OCI-M2 (cell line): ENCODE measurements at regions not wholly inside any gene's neighbourhood (a gene's known extent, or its start where the extent isn't known, plus 50 kb on each side); places are given as distances from the start of the nearest gene placed in this dataset.

Experiments used
- DNase-seq: peaks from one replicate; lab custom pipeline; 2025; ENCODE audit not compliant: unreplicated experiment; lab: John Stamatoyannopoulos, UW

DNA sequence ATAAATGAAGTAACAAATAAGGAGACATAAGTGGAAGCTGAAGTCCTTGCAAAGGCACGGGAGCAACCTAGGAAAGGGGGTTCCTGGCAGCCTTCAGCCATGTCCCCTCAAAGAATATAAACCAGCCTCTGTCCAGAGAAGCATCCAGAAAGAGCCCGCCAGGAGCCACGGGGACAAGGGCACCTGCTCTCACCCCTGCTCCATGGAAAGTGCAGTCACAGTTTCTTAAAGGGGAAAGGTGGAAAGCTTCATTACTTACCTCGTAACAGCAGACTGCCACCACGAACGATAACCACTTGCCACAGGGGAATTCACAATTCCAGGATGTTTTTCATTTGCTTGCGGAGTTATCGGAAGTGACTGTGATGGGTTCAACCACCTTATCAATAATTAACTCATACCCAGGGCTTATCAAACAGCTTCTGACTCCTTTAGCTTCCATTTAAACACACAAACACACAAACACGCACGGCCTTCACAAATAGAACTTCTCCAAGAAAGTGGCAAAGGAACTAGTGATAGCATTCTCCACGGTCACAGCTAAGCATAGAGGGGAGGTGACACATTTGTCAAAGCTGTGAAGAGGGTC is 134.2 kb upstream of the IGF1R start:
- no peak for DNase-seq

DNA sequence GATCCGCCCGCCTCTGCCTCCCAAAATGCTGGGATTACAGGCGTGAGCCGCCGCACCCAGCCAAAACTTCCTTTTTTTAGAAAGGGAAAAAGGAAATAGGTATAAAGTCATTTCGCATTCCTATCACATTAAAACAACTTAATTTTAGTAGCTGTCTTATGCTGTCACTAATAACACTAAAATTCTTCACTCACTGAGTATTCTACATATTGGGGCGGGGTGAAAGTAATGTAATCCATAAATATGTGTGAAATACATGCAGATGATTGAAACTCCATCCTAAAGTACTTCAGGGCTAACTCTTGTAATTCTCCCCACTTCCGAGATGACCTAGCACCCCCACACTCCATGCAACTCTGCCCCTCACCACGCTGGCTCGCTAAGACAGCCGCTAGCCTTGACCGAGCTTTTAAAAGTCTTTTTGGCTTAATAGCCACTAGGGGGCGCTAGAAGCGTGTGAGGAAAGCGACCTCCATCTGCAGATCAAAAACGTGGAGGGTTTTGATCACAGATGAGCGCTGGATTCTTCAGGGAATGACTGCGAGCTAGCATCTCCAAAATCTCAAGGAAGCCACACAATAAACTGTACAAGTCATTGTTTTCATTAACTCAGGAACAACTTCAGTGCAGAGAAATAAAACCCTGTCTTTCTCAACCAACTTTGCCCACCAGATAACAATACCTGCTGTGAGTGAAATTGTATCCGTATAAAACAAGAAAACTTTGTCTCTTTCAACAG is 129.3 kb upstream of the IGF1R start:
- DNase-seq, result peak; percentile 17

DNA sequence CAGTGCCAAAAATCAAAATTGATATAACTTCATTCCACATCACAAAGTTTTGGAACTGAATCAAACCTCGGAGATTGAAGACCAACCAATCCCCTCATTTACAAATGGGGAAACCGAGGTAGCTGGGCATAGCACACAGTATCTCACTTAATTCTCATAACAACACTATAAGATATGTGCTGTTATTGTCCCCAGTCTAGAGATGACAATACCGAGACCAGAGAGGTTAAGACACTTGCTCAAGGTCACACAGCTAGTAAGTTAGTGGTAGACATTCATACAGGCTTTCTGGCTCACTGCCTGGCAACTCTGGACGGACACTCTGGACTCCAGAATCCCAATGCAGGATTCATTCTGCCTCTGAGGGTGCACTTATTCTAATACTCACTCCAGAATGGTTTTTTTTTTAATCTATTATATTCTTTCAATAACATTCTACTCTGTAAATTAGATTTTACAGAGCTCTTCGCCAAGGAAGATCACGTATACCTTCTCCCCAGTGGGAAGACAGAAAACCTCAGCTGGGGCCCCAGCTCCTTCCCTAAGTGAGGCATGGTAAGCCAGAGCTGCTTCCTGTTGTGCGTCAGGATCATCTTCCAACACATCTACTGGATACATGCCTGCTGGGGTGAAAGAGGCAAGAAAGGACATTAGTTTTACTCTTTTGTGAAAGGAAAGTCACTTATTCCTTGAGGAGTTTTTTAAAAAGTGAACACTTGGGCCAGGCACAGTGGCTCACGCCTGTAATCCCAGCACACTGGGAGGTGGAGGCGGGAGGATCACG is 128.4 kb upstream of the IGF1R start:
- no peak for DNase-seq

DNA sequence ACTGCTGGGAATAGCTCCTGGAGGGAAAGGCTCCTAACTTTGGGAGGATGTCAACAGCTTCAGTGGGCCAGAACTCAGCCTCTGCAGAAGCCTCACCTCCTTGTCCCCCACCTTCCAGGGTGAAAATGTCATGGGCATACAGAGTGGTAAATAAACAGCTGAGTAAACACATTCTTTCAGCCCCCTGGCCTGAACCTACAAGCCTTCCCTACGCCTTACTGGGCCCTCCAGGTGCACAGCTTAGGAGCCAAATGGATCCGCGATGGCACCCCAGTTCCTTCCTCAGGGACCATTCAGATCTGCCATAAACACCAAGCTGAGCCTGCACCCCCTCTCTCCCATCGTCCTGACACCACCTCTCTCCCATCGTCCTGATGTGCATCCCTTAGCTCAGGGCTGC is 126.2 kb upstream of the IGF1R start:
- DNase-seq, result no peak

DNA sequence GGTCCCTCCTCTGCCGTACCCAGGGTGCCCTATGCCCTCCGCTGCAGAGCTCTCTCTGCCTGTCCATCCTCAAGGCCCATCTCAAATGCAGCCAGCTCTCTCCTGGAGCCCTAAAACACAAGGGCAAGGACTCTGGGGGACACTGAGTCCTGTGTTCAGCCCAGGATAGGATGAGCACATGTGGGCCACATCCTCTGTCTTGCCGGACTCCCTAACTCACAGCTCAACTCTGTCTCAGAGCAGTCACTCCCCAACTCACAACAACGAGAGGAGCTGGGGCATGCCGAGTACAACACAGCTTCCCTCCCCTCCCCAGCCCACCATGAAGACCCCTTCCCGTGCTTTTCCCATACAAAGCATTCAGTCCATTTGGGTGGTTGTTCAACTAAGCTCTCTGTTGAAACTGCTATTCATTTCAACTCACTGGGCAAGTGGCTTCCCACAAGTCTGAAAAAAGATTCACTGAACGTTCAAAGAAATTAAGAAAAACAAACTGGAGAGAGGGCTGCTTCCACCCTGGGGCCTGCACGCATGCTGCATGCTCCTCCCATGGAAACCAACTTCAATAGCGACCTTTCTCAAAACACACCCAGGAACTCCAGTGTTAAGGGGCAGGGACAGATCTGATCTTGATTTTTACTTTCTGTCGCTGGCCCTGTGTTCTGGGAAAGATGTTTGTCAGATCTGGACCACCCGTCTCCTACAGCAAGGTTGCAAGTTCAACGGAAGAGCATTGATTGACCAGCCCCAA is 124.3 kb upstream of the IGF1R start:
- no peak for DNase-seq

GRCh38 chr15:98524838-98525660 is 123.3 kb upstream of the IGF1R start:
- no peak for DNase-seq

DNA sequence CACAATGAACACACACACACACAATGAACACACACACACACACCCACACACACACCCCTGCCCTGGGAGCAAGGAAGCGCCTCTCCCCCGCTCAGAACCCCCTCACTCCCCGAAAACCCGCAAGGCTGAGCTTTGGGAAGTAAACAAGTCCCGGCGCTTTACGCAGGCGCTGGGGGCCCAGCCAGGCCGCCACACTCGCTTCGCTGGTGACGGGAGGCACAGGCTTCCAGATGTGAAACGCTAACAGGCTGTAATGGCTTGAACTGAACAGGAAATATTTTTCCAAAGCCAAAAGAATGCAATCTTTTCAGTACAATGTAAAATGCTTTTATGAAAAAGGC is 122.7 kb upstream of the IGF1R start:
- DNase-seq, result no peak

DNA sequence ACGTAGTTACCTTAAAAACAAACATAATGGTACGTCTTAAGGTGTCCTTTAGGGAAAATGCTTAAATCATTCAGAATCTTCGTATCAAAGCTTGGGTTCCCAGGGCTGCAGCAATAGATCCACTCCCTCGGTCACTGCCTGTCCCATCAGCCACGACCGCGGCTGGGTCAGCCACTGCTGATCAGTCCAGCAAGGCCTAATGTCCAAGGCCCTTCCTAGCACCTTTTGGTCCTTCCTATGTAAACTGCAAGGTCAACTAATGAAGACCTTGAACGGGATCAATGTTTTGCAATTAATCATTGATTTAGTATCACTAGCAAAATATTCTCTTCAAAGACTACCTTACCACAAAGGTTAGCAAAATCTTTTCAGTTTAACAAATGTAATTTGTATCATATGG is 122.2 kb upstream of the IGF1R start:
- DNase-seq, result no peak

GRCh38 chr15:98528046-98528725 is 120.2 kb upstream of the IGF1R start:
- no peak for DNase-seq

DNA sequence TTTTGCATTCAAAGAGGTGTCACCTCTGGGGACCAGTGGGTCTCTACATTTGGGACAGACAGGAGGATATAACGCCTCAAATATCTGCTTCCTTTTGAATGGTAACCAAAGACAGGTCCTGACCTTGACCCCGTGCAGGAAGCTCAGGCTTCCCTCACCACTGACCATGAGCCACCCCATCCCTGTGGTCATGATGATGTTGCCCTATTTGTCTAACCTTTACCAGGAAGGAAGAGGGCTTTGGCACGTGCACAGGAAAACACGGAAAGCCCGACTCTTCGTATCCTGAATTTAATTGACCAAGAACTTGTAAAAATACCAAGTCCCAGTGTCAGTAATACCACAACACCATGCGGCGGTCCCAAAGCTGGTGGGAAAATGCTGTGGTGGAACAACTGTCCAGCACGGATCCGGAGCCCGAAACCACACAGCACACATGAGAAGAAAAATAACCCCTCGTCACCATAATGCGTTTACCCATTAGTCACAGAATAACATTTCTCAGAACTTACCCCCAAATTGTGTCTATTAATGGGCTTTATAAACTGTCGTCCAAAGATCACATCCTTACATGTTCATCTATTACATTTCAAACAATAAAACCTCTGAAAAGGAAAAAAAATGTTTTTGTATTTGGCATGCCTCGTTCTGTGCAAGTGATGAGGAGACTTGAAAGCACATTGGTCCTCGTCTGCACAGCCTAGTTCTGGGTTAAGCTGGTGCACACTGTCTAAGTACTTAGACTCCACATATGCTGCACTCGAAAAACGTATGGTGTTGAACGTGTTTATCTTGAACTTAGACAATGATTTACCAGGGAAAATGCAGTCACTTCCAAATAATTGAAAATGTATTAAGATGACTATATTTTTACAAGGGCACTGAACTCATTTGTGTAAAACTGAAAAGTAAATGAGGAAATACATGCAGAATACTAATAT is 118.9 kb upstream of the IGF1R start:
- no peak for DNase-seq

GRCh38 chr15:98530570-98530969 is 117.8 kb upstream of the IGF1R start:
- DNase-seq, result no peak

GRCh38 chr15:98532063-98532462 is 116.3 kb upstream of the IGF1R start:
- no peak for DNase-seq

- DNase-seq, result no peak
Observed at GRCh38 chr15:98536976-98537375, 111.4 kb upstream of the IGF1R start.

- no peak for DNase-seq
Observed at GRCh38 chr15:98537516-98538060, 110.8 kb upstream of the IGF1R start.

DNA sequence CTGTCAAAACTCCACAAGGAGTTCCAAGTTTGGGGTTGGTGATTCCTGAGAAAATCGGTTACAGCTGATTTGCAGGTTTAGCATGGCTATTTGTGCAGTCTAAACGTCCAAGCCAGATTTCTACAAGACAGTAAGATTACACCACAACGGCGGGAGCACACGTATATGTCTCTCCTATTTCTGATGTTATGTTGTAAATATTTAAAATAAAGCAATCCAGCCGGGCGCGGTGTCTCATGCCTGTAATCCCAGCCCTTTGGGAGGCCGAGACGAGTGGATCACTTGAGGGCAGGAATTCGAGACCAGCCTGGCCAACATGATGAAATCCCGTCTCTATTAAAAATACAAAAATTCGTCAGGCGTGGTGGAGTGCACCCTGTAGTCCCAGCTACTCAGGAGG is 106.8 kb upstream of the IGF1R start:
- no peak for DNase-seq

DNA sequence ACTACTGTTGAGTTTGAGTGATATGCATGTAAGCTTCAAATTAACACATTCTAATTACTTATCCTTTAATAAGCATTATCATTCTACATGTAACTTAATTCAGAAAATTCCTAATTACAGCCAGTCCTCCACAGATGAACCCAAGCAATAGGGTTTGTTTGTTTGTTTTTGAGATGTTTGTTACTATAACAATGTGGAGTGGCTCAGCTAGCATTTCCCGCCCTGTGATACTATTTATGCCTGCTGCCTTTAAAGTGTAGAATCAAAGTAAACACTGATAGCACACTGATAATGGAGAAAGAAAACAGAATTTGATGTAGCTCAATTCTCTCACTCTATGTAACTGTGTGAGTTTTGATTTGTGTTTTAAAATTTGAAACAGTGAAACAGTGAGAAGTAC is 105.1 kb upstream of the IGF1R start:
- no peak for DNase-seq

- DNase-seq, result no peak
Observed at GRCh38 chr15:98546329-98546728, 102.0 kb upstream of the IGF1R start.

DNA sequence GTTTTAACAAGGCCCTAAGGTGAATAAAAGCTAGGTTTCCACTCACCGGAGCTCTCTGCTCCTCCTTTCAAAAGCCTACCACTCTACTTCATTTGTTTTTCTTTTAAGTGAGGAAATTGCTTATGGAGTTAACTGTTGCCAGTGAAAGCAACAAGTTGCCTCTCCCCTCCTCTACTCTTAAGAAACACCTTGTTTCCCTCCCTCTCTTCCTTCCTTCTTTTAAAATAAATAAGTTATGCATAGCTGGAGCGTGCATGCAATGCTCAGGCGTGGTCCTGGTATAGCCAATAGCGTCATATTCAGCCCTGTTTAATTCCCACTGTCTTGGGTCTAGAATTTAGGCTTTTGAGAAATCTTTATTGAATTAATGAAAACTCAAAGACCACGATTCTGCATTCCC is 101.1 kb upstream of the IGF1R start:
- DNase-seq, result no peak

GRCh38 chr15:98547741-98548138 is 100.6 kb upstream of the IGF1R start:
- no peak for DNase-seq
